Mesenchymal stem cell (in vitro differentiated cells and primary cell): ENCODE measurements at regions not wholly inside any gene's neighbourhood (a gene's known extent, or its start where the extent isn't known, plus 50 kb on each side); places are given as distances from the start of the nearest gene placed in this dataset.

Experiments
- DNase-seq: peaks from one replicate; pipeline ENCODE4 v3.0.0-alpha.2; 2013
- H2AFZ ChIP-seq: one replicate; pipeline ENCODE4 v1.6.1; 2013; ENCODE audit warnings: low read depth, mild to moderate bottlenecking, control low read depth, inconsistent platforms, low read length, moderate library complexity
- H2AK5ac ChIP-seq: 2 replicates; pipeline ENCODE4 v1.6.1; 2013; ENCODE audit warnings: low read length, moderate library complexity, mild to moderate bottlenecking, inconsistent platforms; ENCODE audit not compliant: severe bottlenecking
- H2BK120ac ChIP-seq: one replicate; pipeline ENCODE4 v1.6.1; 2013; ENCODE audit warnings: low read depth, mild to moderate bottlenecking, inconsistent platforms, low read length, moderate library complexity
- H2BK12ac ChIP-seq, 2 experiments: one replicate each; pipeline ENCODE4 v1.6.1; 2013; ENCODE audit warnings: inconsistent platforms in 2 of 2, low read length in 2 of 2, mild to moderate bottlenecking in 2 of 2, moderate library complexity in 2 of 2, control low read depth in 1 of 2
- H2BK15ac ChIP-seq: one replicate; pipeline ENCODE4 v1.6.1; 2013; ENCODE audit warnings: mild to moderate bottlenecking, low read depth, inconsistent platforms; ENCODE audit not compliant: poor library complexity, severe bottlenecking
- H2BK5ac ChIP-seq: 2 replicates; pipeline ENCODE4 v1.6.1; 2013; ENCODE audit warnings: low read depth, mild to moderate bottlenecking, low read length, control low read depth, inconsistent platforms; ENCODE audit not compliant: poor library complexity, severe bottlenecking
- H3K14ac ChIP-seq, 2 experiments: one replicate each; pipeline ENCODE4 v1.6.1; 2013; ENCODE audit warnings: inconsistent platforms in 2 of 2, low read length in 2 of 2, control low read depth in 1 of 2, mild to moderate bottlenecking in 1 of 2, moderate library complexity in 1 of 2
- H3K18ac ChIP-seq, 2 experiments: one replicate each; pipeline ENCODE4 v1.6.1; 2013; ENCODE audit warnings: inconsistent platforms in 2 of 2, low read length in 2 of 2, control low read depth in 1 of 2, low read depth in 1 of 2, mild to moderate bottlenecking in 1 of 2
- H3K23ac ChIP-seq, 2 experiments: one replicate each; pipeline ENCODE4 v1.6.1; 2013; ENCODE audit warnings: inconsistent platforms in 2 of 2, low read length in 2 of 2, mild to moderate bottlenecking in 2 of 2, moderate library complexity in 2 of 2, control low read depth in 1 of 2
- H3K27ac ChIP-seq: 2 replicates; pipeline ENCODE4 v1.5.1; 2013; ENCODE audit warnings: mild to moderate bottlenecking, moderate library complexity, low read length, control low read depth, inconsistent platforms; ENCODE audit not compliant: poor library complexity, severe bottlenecking
- H3K27me3 ChIP-seq, 2 experiments: 2 replicates each; pipeline versions ENCODE4 v1.6.1 to v1.7.0; 2013; ENCODE audit warnings: low read length in 2 of 2, mild to moderate bottlenecking in 2 of 2, moderate library complexity in 2 of 2, control low read depth in 1 of 2, inconsistent platforms in 1 of 2; ENCODE audit not compliant: control insufficient read depth in 1 of 2, insufficient read depth in 1 of 2
- H3K36me3 ChIP-seq, 2 experiments: 2 replicates each; pipeline versions ENCODE4 v1.6.1 to v1.7.0; 2013; ENCODE audit warnings: low read length in 2 of 2, control low read depth in 1 of 2, inconsistent platforms in 1 of 2, low read depth in 1 of 2, mild to moderate bottlenecking in 1 of 2; ENCODE audit not compliant: insufficient read depth in 2 of 2, control insufficient read depth in 1 of 2
- H3K4ac ChIP-seq, 2 experiments: one replicate each; pipeline ENCODE4 v1.6.1; 2013; ENCODE audit warnings: inconsistent platforms in 2 of 2, low read length in 2 of 2, mild to moderate bottlenecking in 2 of 2, moderate library complexity in 2 of 2, control low read depth in 1 of 2, low read depth in 1 of 2
- H3K4me1 ChIP-seq: 2 replicates; pipeline ENCODE4 v1.6.1; 2013; ENCODE audit warnings: low read depth, low read length, control low read depth; ENCODE audit not compliant: control insufficient read depth, insufficient read depth
- H3K4me2 ChIP-seq: 2 replicates; pipeline ENCODE4 v1.6.1; 2013; ENCODE audit warnings: low read length, mild to moderate bottlenecking, inconsistent platforms; ENCODE audit not compliant: poor library complexity, severe bottlenecking
- H3K4me3 ChIP-seq, 2 experiments: 2 replicates each; pipeline versions ENCODE4 v1.5.1 to v1.7.0; 2013; ENCODE audit warnings: low read length in 2 of 2, mild to moderate bottlenecking in 2 of 2, control low read depth in 1 of 2, low read depth in 1 of 2; ENCODE audit not compliant: insufficient read depth in 1 of 2
- H3K79me1 ChIP-seq: replicated peaks from 2 replicates; pipeline ENCODE4 v1.6.1; 2013; ENCODE audit warnings: mild to moderate bottlenecking, control low read depth, low read length, inconsistent platforms; ENCODE audit not compliant: poor library complexity, severe bottlenecking
- H3K9ac ChIP-seq: 2 replicates; pipeline ENCODE4 v1.7.0; 2013; ENCODE audit warnings: mild to moderate bottlenecking, low read length, moderate library complexity
- H3K9me3 ChIP-seq: 2 replicates; pipeline ENCODE4 v1.7.0; 2013; ENCODE audit warnings: mild to moderate bottlenecking, low read length; ENCODE audit not compliant: control insufficient read depth
- H4K8ac ChIP-seq: one replicate; pipeline ENCODE4 v1.6.1; 2013; ENCODE audit warnings: inconsistent platforms, mild to moderate bottlenecking, low read length, moderate library complexity
- H4K91ac ChIP-seq: one replicate; pipeline ENCODE4 v1.6.1; 2013; ENCODE audit warnings: mild to moderate bottlenecking, low read length, inconsistent platforms
- WGBS: methylation state at CpG from one replicate; pipeline ENCODE4 v1.1.7; 2013; ENCODE audit warnings: mixed read lengths; 5-methylcytosine and 5-hydroxymethylcytosine counted together

DNA sequence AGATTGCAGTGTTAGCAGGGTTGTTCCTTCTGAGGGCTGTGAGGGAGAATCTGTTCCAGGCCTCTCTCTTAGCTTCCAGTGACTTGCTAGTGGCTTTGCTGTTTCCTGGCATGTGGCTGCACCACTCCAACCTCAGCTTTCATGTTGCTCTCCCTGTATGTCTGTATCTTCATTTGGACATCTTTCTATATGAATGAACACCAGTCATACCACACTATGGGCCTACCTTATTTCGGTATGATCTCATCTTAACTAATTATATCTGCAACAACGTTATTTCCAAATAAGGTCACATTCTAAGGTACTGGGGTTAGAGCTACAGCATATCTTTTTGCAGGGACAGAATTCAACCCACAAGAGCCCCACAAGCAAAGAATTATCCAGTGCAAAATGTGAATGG lies 356.7 kb upstream of the UMPS start:
- no peaks in the 10 kb centered on the region for H3K9me3 ChIP-seq
- no peak overlapping the region for H3K4ac ChIP-seq
- peaks cover 0 to 10% of the 10 kb centered on the region in 2 experiments for H3K27me3 ChIP-seq
- no peak overlapping the region for H4K91ac ChIP-seq
- no peaks in the 10 kb centered on the region for H3K4me1 ChIP-seq
- no peak overlapping the region for H2BK12ac ChIP-seq
- H3K36me3 ChIP-seq, result no peaks in the 10 kb centered on the region
- H3K4me3 ChIP-seq, result no peak overlapping the region
- H3K27ac ChIP-seq, result no peak overlapping the region
- H3K9ac ChIP-seq, result no peak overlapping the region
- DNase-seq, result no peak
- no peak overlapping the region for H2BK120ac ChIP-seq
- H3K18ac ChIP-seq, result no peak overlapping the region
- no peak overlapping the region for H2BK5ac ChIP-seq
- H3K79me1 ChIP-seq, result no peaks in the 10 kb centered on the region
- no peak overlapping the region for H3K23ac ChIP-seq
- H2BK15ac ChIP-seq, result no peak overlapping the region
- no peak overlapping the region for H4K8ac ChIP-seq
- no peak overlapping the region for H3K4me2 ChIP-seq
- no peak overlapping the region for H2AFZ ChIP-seq
- WGBS, result 85% methylated on average over 2 of the region's 2 CpGs
- H3K14ac ChIP-seq, result no peak overlapping the region
- H2AK5ac ChIP-seq, result no peak overlapping the region

DNA sequence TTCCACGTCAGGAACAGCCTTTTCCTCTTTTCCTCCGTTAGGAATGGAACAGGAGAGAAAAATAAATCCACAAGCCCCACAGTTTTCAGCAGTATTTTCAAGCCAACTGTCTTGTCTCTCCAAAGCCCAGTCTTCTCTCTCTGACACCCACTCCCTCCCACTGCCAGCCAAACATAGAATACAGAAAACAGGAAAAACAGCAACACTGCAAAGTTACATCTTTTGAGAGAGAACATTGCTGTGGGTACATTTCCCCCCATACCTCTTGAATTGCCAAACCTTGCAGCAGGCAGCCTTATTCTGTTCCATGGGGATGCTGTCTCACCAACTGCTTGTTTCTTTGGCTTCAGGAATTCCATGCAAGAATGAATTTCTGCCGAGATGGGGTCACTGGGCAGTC lies 355.7 kb upstream of the UMPS start:
- Histone ChIP-seq H2BK12ac (no peak overlapping the region), H3K27ac (no peak overlapping the region), H3K79me1 (no peaks in the 10 kb centered on the region), H3K4me3 (no peak overlapping the region), H3K4me2 (no peak overlapping the region), H2BK15ac (no peak overlapping the region), H4K91ac (no peak overlapping the region), H3K27me3 (peaks cover 0 to 10% of the 10 kb centered on the region in 2 experiments), H4K8ac (no peak overlapping the region), H2BK120ac (no peak overlapping the region), H3K36me3 (no peaks in the 10 kb centered on the region), H3K9me3 (no peaks in the 10 kb centered on the region), H3K18ac (no peak overlapping the region), H3K9ac (no peak overlapping the region), H3K4ac (no peak overlapping the region), H2AFZ (no peak overlapping the region), H3K14ac (no peak overlapping the region), H3K4me1 (no peaks in the 10 kb centered on the region), H3K23ac (no peak overlapping the region), H2AK5ac (no peak overlapping the region), H2BK5ac (no peak overlapping the region)
- WGBS, result 75% methylated on average over 2 of the region's 3 CpGs
- DNase-seq, result no peak

DNA sequence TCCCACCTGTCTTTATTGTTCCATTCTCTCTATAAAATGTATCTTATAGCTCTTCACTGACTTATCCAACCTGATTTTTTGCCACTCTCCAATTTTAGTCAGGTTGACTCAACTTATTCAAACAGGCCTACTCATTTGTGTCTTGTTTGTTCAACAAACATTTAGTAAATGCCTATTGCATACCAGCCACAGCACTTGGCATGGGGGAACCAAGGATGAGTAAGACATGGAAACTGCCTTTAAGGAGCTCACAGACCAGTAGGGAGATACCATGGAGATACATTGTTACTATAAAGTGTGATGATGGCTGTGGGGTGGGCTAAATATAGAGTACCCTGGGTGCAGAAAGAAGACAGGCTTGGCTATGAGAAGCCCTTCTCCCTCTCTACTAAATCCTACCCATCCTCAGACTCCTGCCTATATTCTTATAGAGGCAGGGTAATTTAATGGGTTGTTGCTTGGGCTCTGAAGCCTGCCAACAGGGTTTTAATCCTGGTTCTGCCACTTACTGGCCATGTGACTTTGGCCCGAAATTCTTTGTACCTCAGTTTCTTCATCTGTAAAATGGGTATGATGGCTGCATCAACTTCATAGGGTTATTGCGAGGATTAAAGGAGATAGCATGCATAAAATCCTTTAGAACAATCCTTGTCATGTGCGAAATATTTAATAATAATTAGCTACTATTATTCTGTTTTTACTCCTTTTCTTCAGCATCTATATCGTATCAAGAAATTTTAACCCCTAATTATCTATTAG lies 348.5 kb upstream of the UMPS start:
- H3K27ac ChIP-seq, result no peak overlapping the region
- peaks cover 0 to 5% of the 10 kb centered on the region in 2 experiments for H3K36me3 ChIP-seq
- H2BK120ac ChIP-seq, result no peak overlapping the region
- 73% methylated on average over 1 of the region's 4 CpGs for WGBS
- no peak overlapping the region for H3K9ac ChIP-seq
- H3K18ac ChIP-seq, result no peak overlapping the region
- no peaks in the 10 kb centered on the region for H3K4me1 ChIP-seq
- H3K79me1 ChIP-seq, result no peaks in the 10 kb centered on the region
- no peak overlapping the region for H3K4ac ChIP-seq
- no peak overlapping the region for H3K4me3 ChIP-seq
- no peak overlapping the region for H4K8ac ChIP-seq
- H2BK12ac ChIP-seq, result no peak overlapping the region
- H3K9me3 ChIP-seq, result no peaks in the 10 kb centered on the region
- H3K4me2 ChIP-seq, result no peak overlapping the region
- no peak overlapping the region for H4K91ac ChIP-seq
- DNase-seq, result no peak
- H2AFZ ChIP-seq, result no peak overlapping the region
- no peak overlapping the region for H3K23ac ChIP-seq
- H2BK15ac ChIP-seq, result no peak overlapping the region
- H2AK5ac ChIP-seq, result no peak overlapping the region
- peaks cover 0 to 17% of the 10 kb centered on the region in 2 experiments for H3K27me3 ChIP-seq
- H2BK5ac ChIP-seq, result no peak overlapping the region
- no peak overlapping the region for H3K14ac ChIP-seq

DNA sequence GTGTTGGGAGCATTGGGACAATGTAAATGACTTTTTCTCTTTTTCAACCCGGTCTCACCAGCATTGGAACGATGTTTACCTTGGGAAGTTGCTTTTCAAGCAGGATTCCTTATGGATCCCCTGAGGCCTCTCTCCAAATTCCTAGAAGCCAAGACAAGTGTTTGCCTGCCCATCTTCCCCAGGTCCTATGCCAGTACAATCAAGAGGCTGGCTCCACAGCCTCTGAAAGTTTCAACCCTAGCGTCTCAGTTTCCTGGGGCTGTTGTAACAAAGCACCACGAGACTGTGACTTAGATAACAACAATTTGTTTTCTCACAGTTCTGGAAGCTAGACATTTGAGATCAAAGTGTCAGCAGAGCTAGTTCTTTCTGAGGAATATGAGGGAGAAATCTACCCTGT lies 347.2 kb upstream of the UMPS start:
- H3K4me2 ChIP-seq, result no peak overlapping the region
- H3K36me3 ChIP-seq, result peaks cover 0 to 5% of the 10 kb centered on the region in 2 experiments
- H2AFZ ChIP-seq, result no peak overlapping the region
- no peak overlapping the region for H3K18ac ChIP-seq
- no peaks in the 10 kb centered on the region for H3K9me3 ChIP-seq
- 73% methylated on average over 4 of the region's 4 CpGs for WGBS
- H3K4me1 ChIP-seq, result no peaks in the 10 kb centered on the region
- H4K8ac ChIP-seq, result no peak overlapping the region
- no peak overlapping the region for H3K4ac ChIP-seq
- no peak overlapping the region for H3K23ac ChIP-seq
- no peak overlapping the region for H3K9ac ChIP-seq
- no peak overlapping the region for H3K4me3 ChIP-seq
- H3K79me1 ChIP-seq, result no peaks in the 10 kb centered on the region
- DNase-seq, result peak; percentile 6
- no peak overlapping the region for H3K14ac ChIP-seq
- no peak overlapping the region for H2BK5ac ChIP-seq
- no peak overlapping the region for H2BK15ac ChIP-seq
- no peak overlapping the region for H2AK5ac ChIP-seq
- no peak overlapping the region for H4K91ac ChIP-seq
- no peak overlapping the region for H3K27ac ChIP-seq
- H2BK120ac ChIP-seq, result no peak overlapping the region
- H2BK12ac ChIP-seq, result no peak overlapping the region
- H3K27me3 ChIP-seq, result peaks cover 0 to 17% of the 10 kb centered on the region in 2 experiments
